ENCODE measurements at regions not wholly inside any gene's neighbourhood (a gene's known extent, or its start where the extent isn't known, plus 50 kb on each side); places are given as distances from the start of the nearest gene placed in this dataset.

- TF ChIP-seq, protein P1, sequence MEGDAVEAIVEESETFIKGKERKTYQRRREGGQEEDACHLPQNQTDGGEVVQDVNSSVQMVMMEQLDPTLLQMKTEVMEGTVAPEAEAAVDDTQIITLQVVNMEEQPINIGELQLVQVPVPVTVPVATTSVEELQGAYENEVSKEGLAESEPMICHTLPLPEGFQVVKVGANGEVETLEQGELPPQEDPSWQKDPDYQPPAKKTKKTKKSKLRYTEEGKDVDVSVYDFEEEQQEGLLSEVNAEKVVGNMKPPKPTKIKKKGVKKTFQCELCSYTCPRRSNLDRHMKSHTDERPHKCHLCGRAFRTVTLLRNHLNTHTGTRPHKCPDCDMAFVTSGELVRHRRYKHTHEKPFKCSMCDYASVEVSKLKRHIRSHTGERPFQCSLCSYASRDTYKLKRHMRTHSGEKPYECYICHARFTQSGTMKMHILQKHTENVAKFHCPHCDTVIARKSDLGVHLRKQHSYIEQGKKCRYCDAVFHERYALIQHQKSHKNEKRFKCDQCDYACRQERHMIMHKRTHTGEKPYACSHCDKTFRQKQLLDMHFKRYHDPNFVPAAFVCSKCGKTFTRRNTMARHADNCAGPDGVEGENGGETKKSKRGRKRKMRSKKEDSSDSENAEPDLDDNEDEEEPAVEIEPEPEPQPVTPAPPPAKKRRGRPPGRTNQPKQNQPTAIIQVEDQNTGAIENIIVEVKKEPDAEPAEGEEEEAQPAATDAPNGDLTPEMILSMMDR (IDR thresholded peaks at IDR 0.05) = no peak
- TF ChIP-seq ZFX (IDR thresholded peaks at IDR 0.05; ENCODE audit: borderline replicate concordance) = no peak
- H3K27ac ChIP-seq = no peak overlapping the region
Observed at GRCh38 chr5:7066471-7067235, 329.3 kb upstream of the ADCY2 start.

- TF ChIP-seq, protein P1 (IDR thresholded peaks at IDR 0.05) = no peak
- no peak for TF ChIP-seq ZFX (IDR thresholded peaks at IDR 0.05; ENCODE audit: borderline replicate concordance)
Observed at GRCh38 chr5:7068156-7068555, 327.8 kb upstream of the ADCY2 start.

DNA sequence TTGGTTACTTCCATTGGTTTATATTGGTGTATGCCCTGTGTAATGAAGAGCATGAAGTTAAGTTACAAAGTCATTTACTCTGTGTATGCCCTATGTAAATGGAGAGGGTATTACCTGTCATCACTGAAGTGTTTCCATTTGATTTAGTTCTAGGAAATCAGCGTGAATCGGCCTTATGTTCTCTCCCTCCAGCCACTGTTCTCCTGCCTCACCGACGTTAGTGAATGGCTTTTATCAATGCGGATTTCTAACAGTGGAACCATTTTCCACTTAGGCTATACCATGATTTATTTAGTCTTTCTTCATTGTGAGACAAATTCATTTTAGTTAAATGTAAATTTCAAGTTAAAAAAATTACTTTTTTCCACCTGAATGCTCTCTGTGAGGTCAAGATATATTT, 327.0 kb upstream of the ADCY2 start:
- H3K27ac ChIP-seq = no peak overlapping the region
- TF ChIP-seq, protein P1 (IDR thresholded peaks at IDR 0.05) = no peak

More at GRCh38 chr5:7068156-7068555, 327.8 kb upstream of the ADCY2 start:
- no peak overlapping the region for H3K27ac ChIP-seq

DNA sequence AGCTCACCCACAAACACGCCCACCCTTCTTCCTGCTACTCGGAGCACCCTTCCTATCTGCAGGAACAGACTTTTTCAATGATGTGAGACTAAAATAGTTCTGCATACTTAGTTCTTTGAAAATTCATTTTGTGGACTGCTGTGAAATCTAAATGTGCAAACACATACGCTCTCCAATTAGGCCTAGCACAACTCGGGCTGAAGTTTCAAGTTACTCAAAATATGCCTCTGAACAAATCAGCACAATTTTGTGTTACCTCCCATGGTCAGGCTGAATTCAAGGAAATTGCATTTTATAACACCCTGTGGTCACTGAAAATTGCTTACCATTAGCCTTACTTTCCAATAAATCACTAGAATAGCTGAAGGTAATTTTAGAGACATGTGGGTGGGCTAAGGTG, 323.8 kb upstream of the ADCY2 start:
- TF ChIP-seq, protein P1 (IDR thresholded peaks at IDR 0.05) = no peak
- no peak for TF ChIP-seq ZFX (IDR thresholded peaks at IDR 0.05; ENCODE audit: borderline replicate concordance)

DNA sequence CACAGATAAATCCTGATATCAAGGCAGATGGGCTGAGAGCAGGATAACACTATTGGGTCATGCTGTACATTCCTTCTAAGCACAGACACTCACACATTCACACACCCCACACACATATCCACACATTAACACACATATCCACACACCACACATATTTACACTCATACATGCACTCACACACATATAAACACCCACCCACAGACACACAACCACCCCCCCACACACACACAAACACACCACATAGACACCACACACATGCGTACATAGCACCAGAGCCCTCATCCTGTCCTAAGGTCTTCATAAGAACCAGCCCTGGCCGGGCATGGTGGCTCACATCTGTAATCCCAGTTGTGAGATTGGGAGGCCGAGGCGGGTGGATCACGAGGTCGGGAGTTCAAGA, 322.3 kb upstream of the ADCY2 start:
- H3K27ac ChIP-seq = no peak overlapping the region
- TF ChIP-seq, protein P1 (IDR thresholded peaks at IDR 0.05) = no peak
- TF ChIP-seq ZFX (IDR thresholded peaks at IDR 0.05; ENCODE audit: borderline replicate concordance) = no peak

More for the DNA sequence above, 323.8 kb upstream of the ADCY2 start:
- H3K27ac ChIP-seq = no peak overlapping the region

- TF ChIP-seq, protein P1 (IDR thresholded peaks at IDR 0.05) = no peak
- TF ChIP-seq ZFX (IDR thresholded peaks at IDR 0.05; ENCODE audit: borderline replicate concordance) = no peak
- H3K27ac ChIP-seq = no peak overlapping the region
Observed at GRCh38 chr5:7074176-7074575, 321.8 kb upstream of the ADCY2 start.

- no peak for TF ChIP-seq ZFX (IDR thresholded peaks at IDR 0.05; ENCODE audit: borderline replicate concordance)
Observed at GRCh38 chr5:7075470-7075869, 320.5 kb upstream of the ADCY2 start.

DNA sequence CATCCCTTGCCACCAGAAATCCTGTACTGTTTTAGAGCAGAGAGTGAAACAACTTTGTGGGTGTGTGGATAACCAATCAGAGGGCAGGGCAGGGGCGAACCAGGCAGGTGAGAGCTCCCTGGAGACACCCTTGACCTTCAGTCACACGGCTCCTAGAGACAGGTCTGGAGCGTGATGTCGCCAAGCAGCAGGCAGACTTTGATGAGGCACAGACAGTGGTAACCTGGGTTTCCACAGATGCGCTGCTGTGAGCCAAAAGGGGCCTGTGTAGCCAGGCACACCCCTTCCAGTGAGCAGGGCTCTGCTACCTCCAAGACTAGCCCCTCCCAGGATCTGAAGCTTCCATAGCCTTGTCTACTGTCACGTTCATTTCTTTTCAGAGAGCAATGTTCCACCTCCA, 317.8 kb upstream of the ADCY2 start:
- no peak for TF ChIP-seq ZFX (IDR thresholded peaks at IDR 0.05; ENCODE audit: borderline replicate concordance)
- TF ChIP-seq, protein P1 (IDR thresholded peaks at IDR 0.05) = no peak
- no peak overlapping the region for H3K27ac ChIP-seq

More at GRCh38 chr5:7075470-7075869, 320.5 kb upstream of the ADCY2 start:
- no peak overlapping the region for H3K27ac ChIP-seq
